AG09319 (cell line): ENCODE measurements at regions not wholly inside any gene's neighbourhood (a gene's known extent, or its start where the extent isn't known, plus 50 kb on each side); places are given as distances from the start of the nearest gene placed in this dataset.

Source experiments
- DNase-seq: peaks from one replicate; pipeline ENCODE4 v3.0.0-alpha.2; 2010; ENCODE audit warnings: low read depth; ENCODE audit errors: extremely low read depth
- TF ChIP-seq, protein P1 (sequence below): IDR thresholded peaks from 2 replicates; pipeline ENCODE4 v1.5.1; 2011; ENCODE audit warnings: low read depth, mild to moderate bottlenecking, inconsistent platforms, low read length, moderate library complexity

- TF ChIP-seq, protein P1, sequence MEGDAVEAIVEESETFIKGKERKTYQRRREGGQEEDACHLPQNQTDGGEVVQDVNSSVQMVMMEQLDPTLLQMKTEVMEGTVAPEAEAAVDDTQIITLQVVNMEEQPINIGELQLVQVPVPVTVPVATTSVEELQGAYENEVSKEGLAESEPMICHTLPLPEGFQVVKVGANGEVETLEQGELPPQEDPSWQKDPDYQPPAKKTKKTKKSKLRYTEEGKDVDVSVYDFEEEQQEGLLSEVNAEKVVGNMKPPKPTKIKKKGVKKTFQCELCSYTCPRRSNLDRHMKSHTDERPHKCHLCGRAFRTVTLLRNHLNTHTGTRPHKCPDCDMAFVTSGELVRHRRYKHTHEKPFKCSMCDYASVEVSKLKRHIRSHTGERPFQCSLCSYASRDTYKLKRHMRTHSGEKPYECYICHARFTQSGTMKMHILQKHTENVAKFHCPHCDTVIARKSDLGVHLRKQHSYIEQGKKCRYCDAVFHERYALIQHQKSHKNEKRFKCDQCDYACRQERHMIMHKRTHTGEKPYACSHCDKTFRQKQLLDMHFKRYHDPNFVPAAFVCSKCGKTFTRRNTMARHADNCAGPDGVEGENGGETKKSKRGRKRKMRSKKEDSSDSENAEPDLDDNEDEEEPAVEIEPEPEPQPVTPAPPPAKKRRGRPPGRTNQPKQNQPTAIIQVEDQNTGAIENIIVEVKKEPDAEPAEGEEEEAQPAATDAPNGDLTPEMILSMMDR = no peak
- DNase-seq = no peak
Measured at GRCh38 chr15:70433586-70434324, 329.6 kb downstream of the UACA start.

- no peak for DNase-seq
- TF ChIP-seq, protein P1 = no peak
Measured at GRCh38 chr15:70432924-70433495, 330.3 kb downstream of the UACA start.

GRCh38 chr15:70431854-70432253 lies 331.5 kb downstream of the UACA start:
- DNase-seq = no peak
- TF ChIP-seq, protein P1 = no peak

GRCh38 chr15:70430069-70430468 lies 332.4 kb upstream of the TLE3 start:
- DNase-seq = peak; percentile 8
- TF ChIP-seq, protein P1 = no peak

DNA sequence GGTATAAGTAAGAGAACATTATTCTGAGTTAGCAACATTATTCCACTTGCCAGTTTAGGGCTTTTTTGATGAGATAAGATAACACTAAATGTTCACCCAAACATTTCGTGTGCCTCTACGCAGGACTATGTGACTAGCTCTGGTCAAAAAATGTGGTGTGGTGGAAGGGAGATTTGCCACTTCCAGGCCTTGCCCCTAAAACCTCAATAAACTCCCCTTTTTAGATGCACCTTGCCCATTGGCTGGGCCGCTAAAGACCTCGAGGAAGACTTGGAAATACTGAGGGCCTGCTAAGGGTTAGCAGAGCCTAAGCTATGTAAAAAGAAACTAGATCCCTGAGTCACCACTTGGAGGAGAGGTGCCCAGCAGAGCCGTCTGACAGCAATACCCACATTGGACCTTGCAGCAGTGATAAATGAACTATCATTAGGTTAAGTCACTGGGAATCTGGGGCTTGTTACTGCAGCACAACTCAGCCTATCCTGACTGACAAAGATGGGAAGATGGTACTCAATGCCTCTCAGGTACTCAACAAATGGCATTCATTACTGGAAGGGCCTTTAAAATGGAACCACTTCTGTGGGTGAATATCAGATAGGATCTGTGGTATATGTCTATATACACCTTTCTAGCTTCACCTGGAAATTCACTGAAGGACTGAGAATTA lies 331.5 kb upstream of the TLE3 start:
- TF ChIP-seq, protein P1 = no peak
- DNase-seq = no peak

GRCh38 chr15:70428211-70428822 lies 330.6 kb upstream of the TLE3 start:
- no peak for DNase-seq
- TF ChIP-seq, protein P1 = no peak
